ENCODE measurements at regions not wholly inside any gene's neighbourhood (a gene's known extent, or its start where the extent isn't known, plus 50 kb on each side); places are given as distances from the start of the nearest gene placed in this dataset.
"Not testable (repeated sequence)": the region's sequence is repeated elsewhere in the genome, so short reads cannot be mapped to it uniquely, and the experiment has no call there.

DNA sequence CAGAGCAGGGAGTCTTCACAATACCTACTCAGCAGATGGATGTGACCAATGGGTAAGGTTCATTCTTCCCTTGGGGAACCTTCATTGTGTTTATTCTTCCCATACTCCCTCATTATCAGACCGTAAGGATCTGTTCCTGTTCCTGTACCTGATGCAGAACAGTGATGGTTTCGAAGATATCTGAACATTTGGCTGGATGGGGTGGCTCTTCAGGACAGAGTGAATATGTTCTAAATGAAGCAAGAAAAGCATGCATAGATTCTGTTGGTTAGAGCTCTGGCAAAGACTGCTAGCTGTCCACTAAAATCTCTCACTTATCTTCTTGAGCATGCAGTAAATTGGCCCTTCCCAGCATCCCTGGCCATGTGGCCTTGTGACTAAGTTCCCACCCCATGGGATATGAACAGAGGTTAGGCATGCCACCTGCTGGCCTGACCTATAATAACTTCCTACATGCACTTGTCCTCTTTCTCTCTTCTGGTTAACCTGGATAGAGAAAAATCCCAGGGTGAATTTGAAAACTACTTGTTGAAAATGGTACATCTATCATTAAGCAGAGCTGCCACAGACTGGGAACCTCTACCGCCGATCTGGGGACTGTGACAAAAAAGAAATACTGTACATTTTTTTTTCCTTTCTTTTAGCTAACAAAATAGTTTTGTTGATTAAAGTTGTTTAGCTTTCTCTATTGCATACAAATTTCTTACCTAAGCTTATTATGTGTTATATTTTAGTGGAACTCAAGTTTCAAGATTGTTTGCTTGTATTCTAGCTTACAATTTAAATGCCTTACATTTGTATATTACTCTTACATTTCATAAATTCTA lies 60.0 kb upstream of the BANK1 start:
- DNase-seq (ENCODE audit: low read depth): no peak

- no peak for DNase-seq (ENCODE audit: low read depth)
These were observed 63.3 kb upstream of the BANK1 start for GRCh38 chr4:101727238-101727637.

GRCh38 chr4:101724093-101724492 lies 66.4 kb upstream of the BANK1 start:
- no peak for DNase-seq (ENCODE audit: low read depth)

- no peak for DNase-seq (ENCODE audit: low read depth)
These were observed 71.7 kb upstream of the BANK1 start for GRCh38 chr4:101718810-101719209.

DNA sequence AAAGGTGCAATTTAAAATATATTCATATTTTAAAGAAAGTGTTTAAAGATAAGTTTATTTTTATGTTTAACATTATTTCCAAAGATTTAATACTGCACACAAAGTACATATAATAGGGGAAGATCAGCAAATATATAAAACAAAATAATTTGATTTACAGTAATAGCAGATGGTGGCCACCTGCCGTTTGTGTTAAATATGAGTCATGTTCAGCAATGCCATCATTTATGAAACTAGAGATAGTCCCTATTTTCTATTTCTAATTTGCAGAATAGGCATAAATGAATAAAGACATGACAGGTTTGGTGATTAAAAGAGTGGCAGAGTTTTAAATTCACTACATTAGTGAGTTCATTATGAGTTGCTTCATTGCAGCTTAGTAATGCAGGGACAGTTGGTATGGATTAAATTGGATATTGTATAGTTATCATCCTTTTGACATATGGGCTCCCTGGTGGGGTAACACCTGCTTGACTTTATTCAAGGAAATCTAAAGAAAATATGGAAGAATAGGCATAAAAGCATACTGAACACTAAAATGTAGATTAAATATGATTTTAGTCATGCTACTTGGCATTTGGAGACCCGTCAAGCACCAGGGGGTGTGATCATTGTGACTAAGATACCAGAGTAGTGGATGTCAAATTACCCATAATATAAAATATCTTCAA lies 78.8 kb upstream of the BANK1 start:
- no peak for DNase-seq (ENCODE audit: low read depth)

GRCh38 chr4:101710806-101711205 lies 79.7 kb upstream of the BANK1 start:
- no peak for DNase-seq (ENCODE audit: low read depth)

GRCh38 chr4:101708293-101709039 lies 82.1 kb upstream of the BANK1 start:
- DNase-seq (ENCODE audit: low read depth): no peak

DNA sequence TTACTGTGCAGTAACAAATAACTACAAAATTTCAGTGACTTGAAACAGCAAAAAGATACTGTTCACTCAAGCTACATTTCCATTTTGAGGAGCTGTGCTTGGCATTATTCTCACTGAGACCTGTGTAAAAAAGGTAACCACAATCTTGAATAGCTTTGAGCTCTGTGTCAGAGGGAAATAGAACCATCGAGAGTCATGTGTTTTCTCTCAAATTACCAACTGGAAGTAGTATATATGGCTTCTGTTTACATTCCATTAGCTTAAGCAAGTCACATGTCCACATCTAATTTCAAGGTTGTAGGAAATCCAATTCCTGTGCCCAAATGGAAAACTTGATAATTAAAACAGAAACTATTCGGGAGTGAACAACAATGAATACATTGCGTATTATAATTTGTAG lies 82.9 kb upstream of the BANK1 start:
- no peak for DNase-seq (ENCODE audit: low read depth)

GRCh38 chr4:101706535-101707057 lies 83.9 kb upstream of the BANK1 start:
- DNase-seq (ENCODE audit: low read depth): no peak

- no peak for DNase-seq (ENCODE audit: low read depth)
These were observed 89.0 kb upstream of the BANK1 start for GRCh38 chr4:101701551-101701950.

DNA sequence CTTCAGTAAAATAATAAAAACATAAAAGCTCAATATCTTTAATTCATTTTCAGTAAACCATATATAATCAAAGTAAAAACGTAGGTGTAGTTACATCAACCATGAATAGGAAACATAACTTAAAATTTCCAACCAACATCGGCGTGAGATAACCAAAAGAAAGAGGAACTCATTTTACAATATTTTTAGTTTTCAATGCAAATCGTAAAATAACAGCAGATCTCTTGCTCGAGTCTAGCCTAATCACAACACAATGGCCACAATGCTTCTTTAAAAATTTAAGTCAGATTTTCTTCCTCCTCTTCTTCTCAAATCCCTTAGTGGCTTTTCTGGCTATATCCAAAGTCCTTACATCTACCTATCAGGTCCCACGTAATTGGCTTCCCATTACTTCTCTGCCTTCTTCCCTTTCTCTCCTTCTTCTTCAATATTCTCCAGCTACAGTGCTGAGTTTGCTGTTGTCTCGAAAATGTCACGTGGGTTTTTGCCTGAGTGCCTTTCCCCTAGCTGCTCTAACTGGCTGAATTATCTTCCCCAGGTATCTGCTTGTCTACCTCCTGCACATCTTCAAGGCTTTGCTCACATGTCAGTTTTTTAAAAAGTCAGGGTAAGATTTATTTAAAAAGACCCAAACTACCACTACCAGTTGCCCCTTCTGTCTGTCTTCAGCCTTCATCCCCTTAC lies 90.9 kb upstream of the BANK1 start:
- DNase-seq (ENCODE audit: low read depth): no peak

GRCh38 chr4:101697266-101697665 lies 93.3 kb upstream of the BANK1 start:
- no peak for DNase-seq (ENCODE audit: low read depth)

DNA sequence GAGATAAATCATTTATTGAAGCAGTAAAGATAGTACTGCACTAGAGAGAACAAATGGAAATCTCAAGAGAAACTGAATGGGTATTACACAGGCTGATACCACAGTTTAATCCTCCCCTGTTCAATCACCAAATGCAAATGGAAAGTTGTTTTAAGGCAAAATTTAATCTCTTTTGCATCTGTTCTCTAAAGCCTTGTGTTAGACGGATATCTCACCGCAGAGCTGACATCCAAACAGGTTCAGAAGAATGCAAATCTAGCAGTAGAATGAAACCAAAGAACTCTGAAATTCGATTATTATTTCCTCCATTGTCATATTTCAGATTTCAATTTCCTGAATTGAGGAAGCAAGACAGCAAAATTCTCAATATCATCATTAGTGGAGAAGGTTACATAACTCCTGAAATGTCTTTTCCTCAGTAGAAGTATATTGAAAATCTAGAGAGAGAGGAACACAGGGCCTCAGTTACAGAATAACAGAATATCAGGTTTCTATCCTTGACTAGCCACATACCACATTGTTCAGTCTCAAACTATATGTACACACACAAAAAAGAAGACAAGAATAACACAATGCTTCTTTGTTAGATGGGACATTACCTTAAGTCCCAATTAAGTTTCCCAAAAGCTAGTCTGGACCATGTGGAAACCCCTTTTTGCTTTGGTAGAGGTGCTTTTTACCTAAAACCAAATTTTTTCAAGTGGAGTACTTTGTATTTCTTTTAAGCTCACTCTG lies 94.1 kb upstream of the BANK1 start:
- no peak for DNase-seq (ENCODE audit: low read depth)

DNA sequence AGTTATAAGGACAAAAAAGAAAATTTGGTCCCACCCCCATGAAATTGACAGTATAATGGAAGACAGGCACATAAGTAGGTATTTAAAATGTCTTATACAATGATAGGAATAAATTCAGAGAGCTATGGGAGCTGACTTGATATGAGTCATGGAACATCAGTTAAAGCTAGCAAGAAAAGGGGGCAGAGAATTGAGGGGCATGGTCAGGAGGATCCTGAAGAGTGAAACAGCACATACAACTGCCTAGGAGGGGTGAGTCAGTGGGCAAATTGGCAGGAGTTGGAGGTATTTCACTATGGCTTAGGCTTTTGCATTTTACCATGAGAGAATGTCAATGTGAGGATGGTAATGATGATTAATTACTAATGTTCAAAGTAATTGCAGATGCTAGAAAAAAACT lies 95.4 kb upstream of the BANK1 start:
- no peak for DNase-seq (ENCODE audit: low read depth)

DNA sequence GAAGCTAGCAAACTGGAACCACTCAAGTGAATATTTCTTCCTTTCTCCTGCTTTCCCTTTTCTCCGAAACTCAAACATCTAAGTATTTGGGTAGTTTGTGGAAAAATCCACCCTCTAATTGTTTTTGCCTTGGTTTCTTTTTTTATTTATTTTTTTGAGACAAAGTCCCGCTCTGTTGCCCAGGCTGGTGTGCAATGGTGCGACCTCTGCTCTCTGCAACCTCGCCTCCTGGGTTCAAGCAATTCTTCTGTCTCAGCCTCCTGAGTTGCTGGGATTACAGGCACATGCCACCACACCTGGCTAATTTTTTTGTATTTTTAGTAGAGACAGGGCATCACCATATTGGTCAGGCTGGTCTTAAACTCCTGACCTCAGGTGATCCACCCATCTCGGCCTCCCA lies 96.1 kb upstream of the BANK1 start:
- DNase-seq (ENCODE audit: low read depth): not testable (repeated sequence)

- DNase-seq (ENCODE audit: low read depth): no peak
These were observed 96.6 kb upstream of the BANK1 start for GRCh38 chr4:101693842-101694398.

GRCh38 chr4:101689220-101689619 lies 101.3 kb upstream of the BANK1 start:
- DNase-seq (ENCODE audit: low read depth): no peak

GRCh38 chr4:101685126-101685525 lies 105.4 kb upstream of the BANK1 start:
- DNase-seq (ENCODE audit: low read depth): no peak

- DNase-seq (ENCODE audit: low read depth): no peak
These were observed 107.6 kb upstream of the BANK1 start for GRCh38 chr4:101682946-101683345.

DNA sequence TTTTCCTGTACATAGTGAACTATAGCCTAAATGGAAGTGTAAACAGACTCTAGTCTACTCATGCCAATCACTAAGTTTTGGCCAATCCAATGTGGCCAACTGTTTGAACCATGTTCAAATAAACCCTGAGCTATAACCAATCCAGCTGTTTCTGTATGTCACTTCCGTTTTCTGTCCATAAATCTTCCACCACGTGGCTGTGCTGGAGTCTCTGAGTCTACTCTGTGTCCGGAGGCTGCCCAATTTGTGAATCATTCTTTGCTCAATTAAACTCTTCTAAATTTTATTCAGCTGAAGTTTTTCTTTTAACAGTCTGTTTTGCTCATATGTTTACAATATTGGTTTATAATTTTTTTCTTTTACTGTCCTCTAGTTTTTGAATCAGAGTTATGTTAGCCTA lies 112.3 kb upstream of the BANK1 start:
- DNase-seq (ENCODE audit: low read depth): no peak

GRCh38 chr4:101670897-101671296 lies 119.6 kb upstream of the BANK1 start:
- DNase-seq (ENCODE audit: low read depth): no peak
